ENCODE measurements at regions not wholly inside any gene's neighbourhood (a gene's known extent, or its start where the extent isn't known, plus 50 kb on each side); places are given as distances from the start of the nearest gene placed in this dataset.
"Not testable (repeated sequence)": the region's sequence is repeated elsewhere in the genome, so short reads cannot be mapped to it uniquely, and the experiment has no call there.

DNA sequence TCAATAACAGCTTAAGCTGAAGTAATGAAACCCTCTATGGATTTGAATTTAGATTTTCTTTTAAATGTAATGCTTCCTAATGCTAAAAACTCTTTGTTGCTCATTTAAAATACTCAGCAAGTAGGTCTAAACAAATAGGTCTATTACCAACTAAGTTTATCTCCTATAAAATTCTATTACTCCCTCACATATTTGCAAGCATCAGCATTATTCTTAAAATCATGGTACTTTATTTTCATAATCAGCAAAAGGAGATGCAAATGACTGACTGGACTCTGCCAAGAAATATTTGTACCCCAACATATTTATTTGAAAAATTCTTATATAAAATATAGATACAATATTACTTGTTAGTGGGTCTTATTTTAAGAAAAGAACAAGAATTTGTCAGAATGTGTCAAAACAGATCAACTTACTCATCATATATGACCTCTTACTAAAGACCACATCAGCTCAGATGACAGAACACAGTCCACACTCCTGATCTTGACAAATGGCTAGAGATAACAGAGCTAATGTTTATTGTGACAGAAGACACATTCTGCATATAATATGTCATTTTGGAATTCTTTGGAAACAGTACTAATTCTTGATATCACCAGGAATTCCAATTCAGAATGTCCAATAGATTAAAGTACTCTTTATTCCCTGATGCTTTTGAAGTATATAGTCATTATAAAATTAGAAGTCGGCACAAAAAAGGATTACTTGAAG, 704.6 kb upstream of the PCDH9 start:
- no peak overlapping the region for H3K27ac Mint-ChIP-seq (ENCODE audit: unreplicated experiment)
- peaks cover 3% of the 10 kb centered on the region for H3K4me1 Mint-ChIP-seq (ENCODE audit: low read depth)

GRCh38 chr13:67932991-67933390, 702.9 kb upstream of the PCDH9 start:
- no peak for DNase-seq (ENCODE audit: low spot score)
- no peak overlapping the region for H3K27ac Mint-ChIP-seq (ENCODE audit: unreplicated experiment)
- H3K36me3 Mint-ChIP-seq (ENCODE audit: low read depth), result no peaks in the 10 kb centered on the region
- H3K4me3 Mint-ChIP-seq (ENCODE audit: unreplicated experiment), result no peak overlapping the region
- H3K4me1 Mint-ChIP-seq (ENCODE audit: low read depth), result peaks cover 3% of the 10 kb centered on the region
- no peaks in the 10 kb centered on the region for H3K27me3 Mint-ChIP-seq (ENCODE audit: low read depth)
- TF ChIP-seq, protein P1, sequence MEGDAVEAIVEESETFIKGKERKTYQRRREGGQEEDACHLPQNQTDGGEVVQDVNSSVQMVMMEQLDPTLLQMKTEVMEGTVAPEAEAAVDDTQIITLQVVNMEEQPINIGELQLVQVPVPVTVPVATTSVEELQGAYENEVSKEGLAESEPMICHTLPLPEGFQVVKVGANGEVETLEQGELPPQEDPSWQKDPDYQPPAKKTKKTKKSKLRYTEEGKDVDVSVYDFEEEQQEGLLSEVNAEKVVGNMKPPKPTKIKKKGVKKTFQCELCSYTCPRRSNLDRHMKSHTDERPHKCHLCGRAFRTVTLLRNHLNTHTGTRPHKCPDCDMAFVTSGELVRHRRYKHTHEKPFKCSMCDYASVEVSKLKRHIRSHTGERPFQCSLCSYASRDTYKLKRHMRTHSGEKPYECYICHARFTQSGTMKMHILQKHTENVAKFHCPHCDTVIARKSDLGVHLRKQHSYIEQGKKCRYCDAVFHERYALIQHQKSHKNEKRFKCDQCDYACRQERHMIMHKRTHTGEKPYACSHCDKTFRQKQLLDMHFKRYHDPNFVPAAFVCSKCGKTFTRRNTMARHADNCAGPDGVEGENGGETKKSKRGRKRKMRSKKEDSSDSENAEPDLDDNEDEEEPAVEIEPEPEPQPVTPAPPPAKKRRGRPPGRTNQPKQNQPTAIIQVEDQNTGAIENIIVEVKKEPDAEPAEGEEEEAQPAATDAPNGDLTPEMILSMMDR (IDR thresholded peaks at IDR 0.05), result no peak
- H3K9me3 Mint-ChIP-seq (ENCODE audit: low read depth), result no peaks in the 10 kb centered on the region

More for the DNA sequence above, 704.6 kb upstream of the PCDH9 start:
- TF ChIP-seq, protein P1 (IDR thresholded peaks at IDR 0.05), result no peak
- H3K9me3 Mint-ChIP-seq (ENCODE audit: low read depth), result no peaks in the 10 kb centered on the region
- H3K4me3 Mint-ChIP-seq (ENCODE audit: unreplicated experiment), result no peak overlapping the region
- H3K27me3 Mint-ChIP-seq (ENCODE audit: low read depth), result no peaks in the 10 kb centered on the region
- no peaks in the 10 kb centered on the region for H3K36me3 Mint-ChIP-seq (ENCODE audit: low read depth)
- DNase-seq (ENCODE audit: low spot score), result no peak

DNA sequence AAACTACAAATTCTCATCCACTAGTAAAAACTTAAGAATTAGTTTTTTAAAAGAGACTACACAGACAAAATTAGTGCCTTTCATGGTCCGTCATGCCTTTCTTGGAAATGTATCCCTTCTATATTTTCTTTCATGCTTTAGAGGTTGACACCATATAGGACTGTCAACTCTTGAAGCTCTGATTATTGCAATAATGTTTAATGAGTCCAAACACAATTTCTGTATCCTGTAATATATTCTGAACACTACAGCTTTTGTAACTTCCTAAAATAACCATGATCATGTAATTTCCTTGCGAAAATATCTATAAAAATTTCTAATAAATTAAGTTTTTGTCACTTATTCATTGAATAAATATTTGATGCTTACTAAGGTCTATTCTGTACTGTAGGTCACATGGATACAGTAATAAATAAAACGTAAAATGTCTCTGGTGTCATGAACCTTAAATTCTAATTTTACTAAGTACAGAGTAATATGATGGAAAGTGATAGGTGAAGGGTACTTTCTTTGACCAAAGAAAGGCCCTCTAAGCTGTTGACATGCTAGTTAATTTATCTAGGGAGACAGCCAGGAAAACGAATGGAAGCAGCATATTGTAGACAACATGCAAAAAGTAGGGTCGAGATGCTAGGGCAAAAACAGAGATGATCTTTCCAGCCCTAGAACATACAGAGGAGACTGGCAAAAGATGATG, 687.3 kb upstream of the PCDH9 start:
- no peak for DNase-seq (ENCODE audit: low spot score)
- H3K27ac Mint-ChIP-seq (ENCODE audit: unreplicated experiment), result no peak overlapping the region
- H3K27me3 Mint-ChIP-seq (ENCODE audit: low read depth), result no peaks in the 10 kb centered on the region
- TF ChIP-seq, protein P1 (IDR thresholded peaks at IDR 0.05), result no peak
- no peaks in the 10 kb centered on the region for H3K4me1 Mint-ChIP-seq (ENCODE audit: low read depth)
- H3K9me3 Mint-ChIP-seq (ENCODE audit: low read depth), result peaks cover 2% of the 10 kb centered on the region
- no peak overlapping the region for H3K4me3 Mint-ChIP-seq (ENCODE audit: unreplicated experiment)
- no peaks in the 10 kb centered on the region for H3K36me3 Mint-ChIP-seq (ENCODE audit: low read depth)

- Mint-ChIP-seq H3K27me3 (ENCODE audit: low read depth) (no peaks in the 10 kb centered on the region), H3K9me3 (ENCODE audit: low read depth) (peaks cover 2% of the 10 kb centered on the region), H3K4me3 (ENCODE audit: unreplicated experiment) (no peak overlapping the region), H3K4me1 (ENCODE audit: low read depth) (no peaks in the 10 kb centered on the region), H3K36me3 (ENCODE audit: low read depth) (no peaks in the 10 kb centered on the region), H3K27ac (ENCODE audit: unreplicated experiment) (no peak overlapping the region)
- TF ChIP-seq, protein P1 (IDR thresholded peaks at IDR 0.05), result no peak
- DNase-seq (ENCODE audit: low spot score), result no peak
Observed at GRCh38 chr13:67916650-67917049, 686.5 kb upstream of the PCDH9 start.

DNA sequence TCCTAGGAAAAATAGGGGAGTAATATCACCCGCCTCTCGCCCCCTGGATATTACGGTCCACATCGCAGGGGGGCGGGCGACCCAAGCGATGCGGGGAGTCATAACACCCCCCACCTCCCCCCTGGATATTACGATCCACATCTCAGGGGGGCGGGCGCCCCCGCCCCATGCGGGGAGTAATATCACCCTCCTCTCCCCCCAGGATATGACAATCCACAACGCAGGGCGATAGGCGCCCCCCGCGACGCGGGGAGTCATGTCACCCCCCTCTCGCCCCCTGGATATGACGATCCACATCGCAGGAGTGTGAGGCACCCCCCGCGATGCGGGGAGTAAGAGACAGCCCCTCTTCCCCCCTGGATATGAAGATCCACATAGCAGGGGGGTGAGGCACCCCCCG, 684.4 kb upstream of the PCDH9 start:
- no peaks in the 10 kb centered on the region for H3K27me3 Mint-ChIP-seq (ENCODE audit: low read depth)

DNA sequence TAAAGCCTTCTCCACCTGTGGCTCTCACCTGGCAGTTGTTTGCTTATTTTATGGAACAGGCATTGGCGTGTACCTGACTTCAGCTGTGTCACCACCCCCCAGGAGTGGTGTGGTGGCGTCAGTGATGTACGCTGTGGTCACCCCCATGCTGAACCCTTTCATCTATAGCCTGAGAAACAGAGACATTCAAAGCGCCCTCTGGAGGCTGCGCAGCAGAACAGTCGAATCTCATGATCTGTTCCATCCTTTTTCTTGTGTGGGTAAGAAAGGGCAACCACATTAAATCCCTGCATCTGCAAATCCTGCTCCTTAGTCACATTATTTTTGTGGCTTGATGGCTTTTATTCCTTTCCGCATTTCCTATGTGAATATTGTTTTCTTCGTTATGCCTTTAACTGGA, 672.8 kb upstream of the PCDH9 start:
- not testable (repeated sequence) for H3K36me3 Mint-ChIP-seq (ENCODE audit: low read depth); H3K4me3 Mint-ChIP-seq (ENCODE audit: unreplicated experiment); H3K27ac Mint-ChIP-seq (ENCODE audit: unreplicated experiment); H3K27me3 Mint-ChIP-seq (ENCODE audit: low read depth); H3K4me1 Mint-ChIP-seq (ENCODE audit: low read depth); DNase-seq (ENCODE audit: low spot score)
- peaks cover 32% of the 10 kb centered on the region for H3K9me3 Mint-ChIP-seq (ENCODE audit: low read depth)

More for the DNA sequence above, 684.4 kb upstream of the PCDH9 start:
- TF ChIP-seq, protein P1 (IDR thresholded peaks at IDR 0.05), result no peak
- no peak overlapping the region for H3K4me3 Mint-ChIP-seq (ENCODE audit: unreplicated experiment)
- H3K9me3 Mint-ChIP-seq (ENCODE audit: low read depth), result peaks cover 2% of the 10 kb centered on the region
- DNase-seq (ENCODE audit: low spot score), result peak; percentile 25
- H3K36me3 Mint-ChIP-seq (ENCODE audit: low read depth), result no peaks in the 10 kb centered on the region
- H3K27ac Mint-ChIP-seq (ENCODE audit: unreplicated experiment), result no peak overlapping the region
- no peaks in the 10 kb centered on the region for H3K4me1 Mint-ChIP-seq (ENCODE audit: low read depth)
